Astrocyte of the cerebellum (primary cell): ENCODE measurements at regions not wholly inside any gene's neighbourhood (a gene's known extent, or its start where the extent isn't known, plus 50 kb on each side); places are given as distances from the start of the nearest gene placed in this dataset.
"Not testable (repeated sequence)": the region's sequence is repeated elsewhere in the genome, so short reads cannot be mapped to it uniquely, and the experiment has no call there.

Experiments used
- DNase-seq: peaks from one replicate; pipeline ENCODE4 v3.0.0-alpha.2; 2011; ENCODE audit warnings: low read depth
- H3K4me3 ChIP-seq: 2 replicates; pipeline ENCODE4 v1.5.1; 2011; ENCODE audit warnings: mild to moderate bottlenecking, low read depth, low read length, moderate library complexity
- in situ Hi-C: cut with HindIII; loops from 2 replicates; pipeline ENCODE4 v1.10.0; 2017; ENCODE audit warnings: low sequenced_read_pairs
- TF ChIP-seq, protein P1 (sequence below): IDR thresholded peaks from 2 replicates; pipeline ENCODE4 v1.5.1; 2012; ENCODE audit warnings: low read length, low read depth, moderate library complexity, mild to moderate bottlenecking; ENCODE audit errors: missing control alignments

DNA sequence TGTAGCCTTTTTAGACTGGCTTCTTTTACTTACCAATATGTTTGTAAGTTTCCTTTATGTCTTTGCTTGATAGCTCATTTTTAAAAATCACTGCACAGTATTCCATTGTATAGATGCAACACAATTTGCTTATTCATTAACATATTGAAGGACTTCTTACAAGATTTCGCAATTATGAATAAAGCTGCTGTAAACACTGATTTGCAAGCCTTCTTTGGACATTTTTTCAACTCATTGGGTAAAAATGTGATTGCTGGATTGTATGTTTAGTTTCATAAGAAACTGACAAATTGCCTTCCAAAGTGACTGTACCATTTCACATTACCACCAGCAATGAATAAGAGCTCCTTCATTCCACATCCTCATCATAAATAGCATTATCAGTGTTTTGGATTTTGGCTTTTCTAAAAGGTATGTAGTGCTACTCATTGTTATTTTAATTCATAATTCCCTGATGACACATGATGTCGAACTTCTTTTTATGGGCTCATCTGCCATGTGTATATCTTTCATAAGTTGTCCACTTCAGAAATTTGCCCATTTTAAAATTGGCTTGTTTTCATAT is 80.7 kb downstream of the TFAP2B start:
- DNase-seq = no peak
- in situ Hi-C loops = no loop called here
- TF ChIP-seq, protein P1, sequence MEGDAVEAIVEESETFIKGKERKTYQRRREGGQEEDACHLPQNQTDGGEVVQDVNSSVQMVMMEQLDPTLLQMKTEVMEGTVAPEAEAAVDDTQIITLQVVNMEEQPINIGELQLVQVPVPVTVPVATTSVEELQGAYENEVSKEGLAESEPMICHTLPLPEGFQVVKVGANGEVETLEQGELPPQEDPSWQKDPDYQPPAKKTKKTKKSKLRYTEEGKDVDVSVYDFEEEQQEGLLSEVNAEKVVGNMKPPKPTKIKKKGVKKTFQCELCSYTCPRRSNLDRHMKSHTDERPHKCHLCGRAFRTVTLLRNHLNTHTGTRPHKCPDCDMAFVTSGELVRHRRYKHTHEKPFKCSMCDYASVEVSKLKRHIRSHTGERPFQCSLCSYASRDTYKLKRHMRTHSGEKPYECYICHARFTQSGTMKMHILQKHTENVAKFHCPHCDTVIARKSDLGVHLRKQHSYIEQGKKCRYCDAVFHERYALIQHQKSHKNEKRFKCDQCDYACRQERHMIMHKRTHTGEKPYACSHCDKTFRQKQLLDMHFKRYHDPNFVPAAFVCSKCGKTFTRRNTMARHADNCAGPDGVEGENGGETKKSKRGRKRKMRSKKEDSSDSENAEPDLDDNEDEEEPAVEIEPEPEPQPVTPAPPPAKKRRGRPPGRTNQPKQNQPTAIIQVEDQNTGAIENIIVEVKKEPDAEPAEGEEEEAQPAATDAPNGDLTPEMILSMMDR = no peak
- H3K4me3 ChIP-seq = no peak overlapping the region

DNA sequence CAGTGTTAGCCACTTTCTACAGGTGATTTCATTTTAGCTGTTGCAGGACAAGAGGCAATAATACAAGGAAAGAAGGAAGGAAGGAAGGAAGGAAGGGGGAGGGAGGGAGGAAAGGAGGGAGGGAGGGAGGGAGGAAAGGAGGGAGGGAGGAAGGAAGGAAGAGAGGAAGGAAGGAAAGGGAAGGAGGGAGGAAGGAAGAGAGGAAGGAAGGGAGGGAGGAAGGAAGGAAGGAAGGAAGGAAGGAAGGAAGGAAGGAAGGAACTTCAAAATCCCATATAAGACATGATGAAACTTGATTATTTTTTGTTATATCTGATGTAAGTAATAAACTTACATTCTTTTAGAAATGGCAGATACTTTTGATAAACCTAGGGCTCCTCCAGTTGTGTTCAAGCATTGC is 83.6 kb downstream of the TFAP2B start:
- DNase-seq = no peak
- in situ Hi-C loops = no loop called here
- H3K4me3 ChIP-seq = no peak overlapping the region
- TF ChIP-seq, protein P1 = no peak

DNA sequence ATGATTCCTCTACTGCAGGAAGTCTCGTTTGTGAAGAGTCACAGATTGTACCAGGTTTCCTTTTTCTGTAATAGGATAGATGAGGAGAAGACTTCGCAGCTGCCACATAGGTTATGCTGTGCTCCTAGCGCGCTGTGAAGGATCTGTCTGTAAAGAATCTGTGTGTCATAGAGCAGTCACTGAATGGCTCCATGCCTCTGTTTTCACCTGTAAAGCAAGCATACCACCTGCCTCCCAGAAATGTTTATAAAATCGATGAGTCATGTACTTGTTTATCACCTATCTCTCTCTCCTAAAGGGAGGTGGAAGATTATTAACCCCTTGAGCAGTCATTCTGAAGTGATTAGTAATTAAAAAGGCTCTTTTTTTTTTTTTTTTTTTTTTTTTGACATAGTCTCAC is 86.6 kb downstream of the TFAP2B start:
- in situ Hi-C loops = no loop called here
- no peak for DNase-seq
- TF ChIP-seq, protein P1 = no peak
- no peak overlapping the region for H3K4me3 ChIP-seq

DNA sequence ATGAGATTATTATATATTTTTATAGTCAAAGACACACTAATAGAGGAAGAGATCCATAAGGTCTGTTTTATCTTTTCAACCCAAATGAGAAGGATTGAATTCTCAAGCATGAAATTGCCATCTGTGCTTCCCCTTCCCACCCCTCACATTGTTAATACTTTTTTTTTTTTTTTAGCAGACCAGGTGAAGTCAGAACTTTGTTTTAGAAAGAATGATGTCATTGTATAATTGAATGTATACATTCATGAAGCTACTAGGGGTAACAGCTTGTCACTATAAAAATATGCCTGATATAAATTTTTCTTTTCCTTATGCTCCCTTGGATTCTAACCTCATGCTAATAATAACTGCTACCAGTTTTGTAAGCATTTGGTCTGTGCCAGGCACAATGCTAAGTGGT is 88.9 kb downstream of the TFAP2B start:
- in situ Hi-C loops = no loop called here
- TF ChIP-seq, protein P1 = no peak
- no peak overlapping the region for H3K4me3 ChIP-seq
- DNase-seq = no peak

GRCh38 chr6:50913105-50913770 is 94.6 kb downstream of the TFAP2B start:
- TF ChIP-seq, protein P1 = no peak
- in situ Hi-C loops = no loop called here
- no peak overlapping the region for H3K4me3 ChIP-seq
- no peak for DNase-seq

DNA sequence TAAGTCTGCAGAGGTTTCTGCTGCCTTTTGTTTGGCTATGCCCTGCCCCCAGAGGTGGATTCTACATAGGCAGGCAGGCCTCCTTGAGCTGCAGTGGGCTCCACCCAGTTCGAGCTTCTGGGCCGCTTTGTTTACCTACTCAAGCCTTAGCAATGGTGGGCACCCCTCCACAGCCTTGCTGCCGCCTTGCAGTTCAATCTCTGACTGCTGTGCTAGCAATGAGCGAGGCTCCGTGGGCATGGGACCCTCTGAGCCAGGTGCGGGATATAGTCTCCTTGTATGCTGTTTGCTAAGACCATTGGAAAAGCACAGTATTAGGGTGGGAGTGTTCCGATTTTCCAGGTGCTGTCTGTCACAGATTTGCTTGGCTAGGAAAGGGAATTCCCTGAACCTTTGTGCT is 102.7 kb downstream of the TFAP2B start:
- in situ Hi-C loops, H3K4me3 ChIP-seq, DNase-seq: not testable (repeated sequence)

- TF ChIP-seq, protein P1 = no peak
- H3K4me3 ChIP-seq = no peak overlapping the region
- in situ Hi-C loops = no loop called here
- DNase-seq = no peak
Observed at GRCh38 chr6:50921968-50922367, 103.3 kb downstream of the TFAP2B start.
